GM12874 (cell line): ENCODE measurements at regions not wholly inside any gene's neighbourhood (a gene's known extent, or its start where the extent isn't known, plus 50 kb on each side); places are given as distances from the start of the nearest gene placed in this dataset.

Experiments used
- TF ChIP-seq, protein P1 (sequence below): IDR thresholded peaks from 2 replicates; pipeline ENCODE4 v1.5.1; 2011; ENCODE audit warnings: low read depth, mild to moderate bottlenecking, control low read depth, low read length, moderate library complexity; ENCODE audit not compliant: insufficient read depth

DNA sequence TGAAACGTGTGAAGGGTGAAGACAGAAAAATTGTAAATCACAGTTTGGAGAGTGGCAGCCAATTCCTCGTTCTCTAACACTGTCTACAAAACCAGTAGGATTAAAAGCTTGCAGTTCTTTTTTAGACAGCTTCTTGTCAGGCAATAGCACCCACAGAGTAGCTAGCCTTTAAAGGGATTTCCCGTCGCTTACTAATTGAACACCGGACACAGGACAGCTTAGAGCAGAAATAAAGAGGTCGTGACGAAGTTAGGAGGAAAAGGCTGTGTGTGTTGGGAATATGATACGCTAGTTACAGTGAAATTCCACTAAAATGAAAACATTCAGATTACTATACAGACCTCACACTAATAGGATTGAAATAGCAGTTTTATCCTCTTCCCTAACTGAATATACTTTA is 149.1 kb upstream of the FLRT2 start:
- TF ChIP-seq, protein P1, sequence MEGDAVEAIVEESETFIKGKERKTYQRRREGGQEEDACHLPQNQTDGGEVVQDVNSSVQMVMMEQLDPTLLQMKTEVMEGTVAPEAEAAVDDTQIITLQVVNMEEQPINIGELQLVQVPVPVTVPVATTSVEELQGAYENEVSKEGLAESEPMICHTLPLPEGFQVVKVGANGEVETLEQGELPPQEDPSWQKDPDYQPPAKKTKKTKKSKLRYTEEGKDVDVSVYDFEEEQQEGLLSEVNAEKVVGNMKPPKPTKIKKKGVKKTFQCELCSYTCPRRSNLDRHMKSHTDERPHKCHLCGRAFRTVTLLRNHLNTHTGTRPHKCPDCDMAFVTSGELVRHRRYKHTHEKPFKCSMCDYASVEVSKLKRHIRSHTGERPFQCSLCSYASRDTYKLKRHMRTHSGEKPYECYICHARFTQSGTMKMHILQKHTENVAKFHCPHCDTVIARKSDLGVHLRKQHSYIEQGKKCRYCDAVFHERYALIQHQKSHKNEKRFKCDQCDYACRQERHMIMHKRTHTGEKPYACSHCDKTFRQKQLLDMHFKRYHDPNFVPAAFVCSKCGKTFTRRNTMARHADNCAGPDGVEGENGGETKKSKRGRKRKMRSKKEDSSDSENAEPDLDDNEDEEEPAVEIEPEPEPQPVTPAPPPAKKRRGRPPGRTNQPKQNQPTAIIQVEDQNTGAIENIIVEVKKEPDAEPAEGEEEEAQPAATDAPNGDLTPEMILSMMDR, result no peak

DNA sequence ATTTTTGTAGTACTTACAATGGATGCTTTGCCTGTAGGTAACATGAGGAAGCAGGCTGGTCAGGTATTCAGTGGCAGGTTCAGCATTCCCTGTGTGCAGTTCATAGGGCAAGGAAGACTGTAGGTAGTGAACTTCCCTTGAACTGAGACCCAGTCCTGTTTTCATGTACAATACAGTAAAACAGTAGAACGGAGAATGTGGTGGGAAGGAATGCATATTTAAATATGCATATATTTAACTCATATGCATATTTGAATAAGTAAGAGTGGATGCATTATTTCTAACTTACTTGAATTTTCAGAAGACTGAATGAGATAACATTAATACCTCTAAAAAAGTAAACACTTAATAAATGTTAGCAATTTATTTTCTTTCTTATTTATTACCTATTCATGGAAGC is 147.6 kb upstream of the FLRT2 start:
- TF ChIP-seq, protein P1, result no peak

DNA sequence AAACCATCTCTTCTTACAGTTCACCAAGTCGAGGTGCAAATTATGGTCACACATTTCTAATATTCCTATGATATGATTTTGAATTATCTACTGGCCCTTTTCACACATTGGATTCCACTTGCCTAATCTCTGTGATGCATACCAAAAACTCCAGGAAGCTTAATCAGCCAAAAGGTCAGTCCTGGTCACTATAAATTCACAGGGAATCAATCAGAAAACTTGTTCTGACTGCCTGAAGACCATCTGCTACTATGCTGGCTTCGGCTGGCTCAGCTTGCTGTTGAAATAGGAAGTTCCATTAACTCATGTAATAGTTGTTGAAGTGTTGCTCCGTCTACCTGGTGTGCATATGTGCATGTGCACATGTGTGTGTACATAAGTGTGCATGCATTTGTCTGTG is 142.8 kb upstream of the FLRT2 start:
- TF ChIP-seq, protein P1, result no peak

DNA sequence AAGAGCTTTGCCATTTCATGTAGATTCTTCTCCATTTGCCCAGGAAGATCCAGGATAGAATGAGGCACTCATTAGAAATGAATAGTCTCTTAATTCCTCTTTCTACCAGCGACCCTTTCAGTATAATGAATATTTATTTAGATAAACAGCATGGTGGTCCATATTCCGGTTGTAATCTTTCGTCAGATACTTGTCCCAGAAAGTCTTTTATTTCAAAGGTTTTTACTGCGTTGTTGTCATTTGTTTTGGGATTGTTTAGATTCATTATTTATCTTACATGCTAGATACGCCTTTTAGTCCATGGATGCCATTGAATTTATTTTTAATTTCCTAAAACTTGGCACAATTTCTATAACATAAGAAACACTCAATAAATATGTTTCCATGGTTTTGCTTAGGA is 139.7 kb upstream of the FLRT2 start:
- TF ChIP-seq, protein P1, result no peak

DNA sequence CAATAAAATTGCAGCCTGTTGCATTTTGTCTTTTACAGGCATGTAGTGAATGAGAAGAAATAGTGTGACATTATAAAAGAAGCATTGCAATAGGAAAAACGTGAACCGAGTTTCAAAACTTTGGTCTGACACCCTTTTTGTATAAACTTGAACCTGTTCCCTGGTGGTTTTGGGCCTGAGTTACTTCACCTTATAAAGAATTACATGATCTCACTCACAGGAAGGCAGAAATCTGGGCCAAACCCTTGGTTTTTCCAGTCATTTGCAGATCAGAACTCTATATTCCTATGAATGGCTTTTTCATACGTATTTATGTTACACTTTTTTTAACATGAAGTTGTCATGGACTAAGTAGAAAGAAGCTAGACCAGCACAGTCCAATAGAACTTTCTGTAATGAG is 138.5 kb upstream of the FLRT2 start:
- TF ChIP-seq, protein P1, result no peak

DNA sequence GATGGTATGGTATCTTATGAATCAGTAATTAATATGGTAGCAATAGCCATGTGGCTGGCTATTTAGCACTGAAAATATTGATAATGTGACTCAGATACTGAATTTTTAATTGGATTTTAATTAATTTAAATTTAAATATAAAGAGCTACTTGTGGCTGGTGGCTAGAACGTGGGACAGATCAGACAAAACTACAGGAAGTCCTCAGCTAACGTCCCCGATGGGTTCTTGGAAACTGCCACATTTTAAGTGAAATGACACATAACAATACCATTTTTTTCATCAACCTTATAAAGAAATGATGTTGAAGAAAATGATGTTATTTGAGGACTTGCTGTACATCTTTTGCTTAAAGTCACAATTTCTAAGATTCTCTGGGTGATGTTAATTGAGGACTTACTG is 138.1 kb upstream of the FLRT2 start:
- TF ChIP-seq, protein P1, result no peak

DNA sequence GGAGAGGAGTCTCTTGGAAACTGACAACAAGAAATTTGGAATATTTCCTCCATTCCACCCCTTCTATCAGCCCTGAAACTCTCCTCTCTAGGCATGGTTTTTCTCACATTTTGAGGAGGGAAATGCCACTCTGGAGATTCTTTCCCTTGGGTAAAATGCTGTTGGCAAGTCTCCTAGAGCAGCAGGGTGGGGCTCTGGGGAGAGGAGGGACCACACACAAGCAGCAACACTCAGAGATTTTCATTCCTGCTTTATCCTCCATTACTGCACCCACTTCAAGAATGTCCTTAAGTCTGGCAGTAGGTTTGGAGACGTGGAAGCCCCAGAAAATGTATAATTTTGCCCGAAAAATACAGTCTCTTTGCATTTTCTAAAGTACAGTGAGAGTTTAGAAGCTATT is 130.8 kb upstream of the FLRT2 start:
- TF ChIP-seq, protein P1, result no peak

DNA sequence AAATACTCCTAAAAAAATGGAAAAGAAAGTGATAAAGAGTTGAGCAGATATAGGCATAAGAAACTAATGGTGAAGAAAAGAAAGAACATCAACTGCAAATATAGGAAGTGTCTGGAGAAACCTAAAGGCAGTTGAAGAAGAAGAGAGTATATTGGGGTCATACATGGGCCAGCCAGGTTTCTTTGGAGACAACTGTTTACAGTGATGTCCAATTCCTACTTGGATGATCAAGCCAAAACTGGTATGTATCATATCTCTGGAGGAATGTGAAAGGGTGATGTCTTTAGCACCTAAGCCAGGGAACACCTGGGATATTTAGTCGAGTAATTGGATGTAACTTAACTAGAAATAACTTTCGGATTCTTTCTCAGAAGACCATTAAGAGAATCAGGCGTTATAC is 129.3 kb upstream of the FLRT2 start:
- TF ChIP-seq, protein P1, result no peak
